Germinal center (tissue), 1 donor: ENCODE measurements at regions not wholly inside any gene's neighbourhood (a gene's known extent, or its start where the extent isn't known, plus 50 kb on each side); places are given as distances from the start of the nearest gene placed in this dataset.

Experiments used
- DNase-seq: peaks from one replicate; pipeline ENCODE4 v3.0.0; 2012; ENCODE audit warnings: mixed read lengths, low spot score

DNA sequence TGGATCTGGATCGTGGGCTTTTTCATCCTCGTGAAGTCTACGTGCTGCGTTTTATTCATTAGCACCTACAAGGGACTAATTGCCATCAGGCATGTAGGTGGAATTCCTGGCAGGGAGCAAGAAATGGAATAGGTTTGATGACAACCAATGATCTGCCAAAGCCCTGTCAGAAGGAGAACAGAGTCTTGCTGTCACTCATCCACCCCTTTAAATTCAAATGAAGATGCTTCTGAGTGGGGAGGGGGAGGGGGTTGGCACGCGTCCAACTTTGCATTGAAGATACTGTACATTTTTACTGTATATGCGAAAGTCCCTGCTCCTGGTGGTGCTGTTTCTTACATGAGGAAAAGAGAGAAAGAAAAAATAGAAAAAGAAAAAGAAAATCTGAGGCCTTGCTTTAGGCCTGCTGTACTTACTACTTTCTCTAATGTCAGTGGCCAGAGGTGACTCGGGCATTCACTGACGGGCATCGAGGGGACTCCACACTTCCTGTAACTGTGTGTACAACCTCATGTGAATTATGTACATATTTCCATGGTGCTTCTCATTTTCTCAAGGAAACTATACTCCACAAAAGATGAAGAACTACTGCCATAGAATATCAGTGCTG is 569.1 kb downstream of the INHBA start:
- DNase-seq: peak; percentile 17

DNA sequence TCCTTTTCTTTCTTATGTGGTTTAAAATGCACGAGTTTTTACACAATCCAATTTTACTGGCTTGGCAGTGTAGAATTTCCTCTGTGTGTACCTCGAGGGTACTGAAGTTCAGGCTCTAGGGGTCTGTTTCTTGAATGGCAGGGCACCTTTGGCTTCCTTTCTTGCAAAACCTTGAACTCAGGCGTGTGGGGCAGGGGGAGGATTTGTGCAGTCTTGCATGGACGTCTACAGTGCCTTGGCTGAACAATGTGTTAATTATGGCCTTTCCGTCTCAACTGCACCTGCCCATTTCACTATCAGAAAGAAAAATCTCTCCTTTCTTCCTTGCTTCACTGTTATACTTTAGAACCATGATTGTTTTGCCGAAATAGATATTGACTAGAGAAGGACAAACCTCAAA is 570.9 kb downstream of the INHBA start:
- peak; percentile 25 for DNase-seq

DNA sequence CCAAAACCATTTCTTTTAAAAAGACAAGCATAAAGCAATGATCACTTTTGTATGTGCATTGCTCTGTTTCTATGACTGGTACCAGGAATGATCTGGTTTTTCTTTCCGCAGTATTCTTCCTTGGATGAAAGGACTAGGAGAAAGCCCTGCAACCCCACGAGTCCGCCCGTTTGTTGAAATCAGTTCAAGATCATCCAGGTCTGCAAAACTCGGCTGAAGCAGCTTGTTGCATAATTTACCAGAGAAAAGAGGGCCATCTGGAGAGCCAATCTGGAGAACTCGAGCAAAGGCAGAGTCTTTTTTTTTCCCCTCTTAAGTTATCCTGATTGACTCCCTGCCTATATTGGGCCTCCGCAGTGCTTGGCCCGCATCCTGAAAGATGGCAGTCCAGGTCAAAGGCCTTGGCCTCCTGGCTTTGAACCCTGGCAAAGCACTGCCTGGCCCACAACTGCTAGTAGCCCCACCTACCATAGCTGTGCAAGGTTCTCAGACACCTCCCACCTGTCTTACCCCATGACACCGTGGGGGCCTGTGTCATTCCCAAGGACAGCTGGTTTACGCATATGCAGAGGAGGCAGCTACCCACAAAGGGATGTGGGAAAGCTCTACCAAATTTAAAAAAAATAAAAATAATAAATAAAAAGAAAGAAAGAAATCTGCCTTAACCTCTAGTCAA is 572.2 kb downstream of the INHBA start:
- no peak for DNase-seq

DNA sequence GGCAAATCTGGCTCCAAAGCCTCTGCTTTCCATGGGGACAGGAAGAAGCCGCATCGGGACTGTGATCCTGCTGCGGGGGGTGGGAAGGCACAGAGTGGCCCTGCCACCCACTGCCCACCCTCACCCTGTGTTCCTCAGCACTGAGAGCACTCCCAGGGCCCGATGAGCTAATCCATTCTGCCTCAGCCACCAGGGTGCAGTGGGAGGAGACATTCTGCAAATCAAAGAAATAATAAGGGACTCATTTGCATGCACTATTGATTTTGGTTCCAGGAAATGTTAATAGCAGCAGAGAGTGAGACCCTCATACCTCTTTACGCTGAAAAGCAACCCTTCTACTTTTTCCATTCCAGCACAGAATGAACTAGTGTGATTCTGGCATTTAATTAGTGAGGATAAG is 572.8 kb downstream of the INHBA start:
- no peak for DNase-seq

DNA sequence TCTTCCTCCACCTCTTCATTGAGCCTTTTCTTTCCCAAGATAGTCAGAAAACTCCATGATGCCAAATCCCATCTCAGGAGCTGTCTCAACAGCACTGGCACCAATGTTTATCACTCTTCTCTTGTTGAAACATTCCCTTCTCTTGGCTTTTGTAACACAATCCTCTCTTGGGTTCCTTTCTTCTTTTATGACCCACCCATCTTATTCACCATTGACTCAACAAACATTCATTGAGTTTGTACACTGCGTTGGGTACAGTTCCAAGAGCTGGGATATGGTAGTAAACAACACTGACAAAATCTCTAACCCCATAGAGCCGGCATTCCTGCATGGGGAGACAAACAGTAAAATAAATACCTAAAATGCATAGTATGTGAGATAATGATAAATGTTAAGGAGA is 577.5 kb downstream of the INHBA start:
- DNase-seq: no peak

DNA sequence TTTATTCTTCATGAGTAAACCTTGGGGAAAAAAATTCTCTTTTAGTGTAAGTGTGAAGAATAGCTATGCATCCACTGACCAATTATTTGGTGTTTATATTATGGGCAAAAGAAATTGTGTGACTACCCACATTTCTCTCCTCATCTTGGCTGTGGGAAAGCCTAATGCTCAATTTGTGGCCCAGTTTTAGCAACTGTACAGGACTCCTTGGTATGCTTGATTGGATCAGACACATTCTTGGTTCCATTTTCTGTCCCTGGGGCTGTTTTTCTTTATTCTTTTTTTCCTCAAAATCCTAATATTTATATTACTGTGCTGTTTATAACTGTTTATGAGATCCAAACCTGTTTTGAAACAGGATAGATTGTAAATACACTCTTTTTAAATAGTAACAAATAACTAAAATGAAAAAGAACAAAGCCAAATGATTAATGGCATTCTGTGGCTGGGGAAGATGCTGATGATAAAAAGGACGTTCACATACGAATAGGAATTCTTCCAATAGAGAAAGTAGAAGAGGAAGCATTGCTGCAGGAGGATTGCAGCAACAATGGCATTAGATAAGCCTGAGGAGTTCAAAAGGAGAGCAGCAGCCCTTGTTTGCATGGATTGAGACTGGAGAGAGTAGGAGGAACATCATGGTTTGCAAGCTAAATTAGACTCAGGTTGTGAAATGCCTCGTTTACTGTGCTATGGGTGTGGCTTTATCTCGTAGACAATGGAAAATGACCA is 580.5 kb downstream of the INHBA start:
- no peak for DNase-seq

DNA sequence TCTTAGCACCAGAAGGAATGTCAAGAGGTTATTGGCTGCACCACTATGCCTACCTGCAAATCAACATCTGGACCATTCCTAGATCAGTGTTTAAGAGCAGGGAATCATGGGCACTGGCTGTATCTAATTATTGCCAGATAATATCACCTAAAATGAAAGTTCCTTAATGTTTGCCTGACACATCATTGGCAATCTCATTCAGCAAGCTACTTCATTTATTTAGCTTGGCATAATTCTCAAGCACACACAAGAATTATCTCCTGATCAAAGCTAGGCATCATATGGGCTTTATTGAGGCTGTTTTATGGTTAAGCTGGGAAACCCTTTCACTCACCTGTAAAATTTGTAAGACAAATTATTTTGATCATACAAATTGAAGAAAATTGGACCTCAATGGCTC is 581.7 kb downstream of the INHBA start:
- no peak for DNase-seq

DNA sequence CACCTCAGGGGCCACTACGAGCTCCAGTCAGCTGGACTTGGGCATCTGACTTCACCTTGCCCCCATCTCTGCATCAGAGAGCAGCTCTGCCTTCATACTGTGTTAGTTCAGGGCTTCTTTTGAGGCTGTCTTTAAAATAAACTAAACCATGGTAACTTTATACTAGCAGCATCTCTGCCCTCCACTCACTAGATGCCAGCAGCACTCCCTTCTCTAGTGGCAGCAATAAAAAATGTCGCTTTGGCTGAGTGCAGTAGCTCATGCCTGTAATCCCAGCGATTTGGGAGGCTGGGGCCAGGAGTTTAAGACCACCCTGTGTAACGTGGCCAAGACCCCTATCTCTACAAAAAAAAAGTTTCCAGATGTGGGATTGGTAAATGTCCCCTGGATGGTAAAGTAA is 584.4 kb downstream of the INHBA start:
- DNase-seq: no peak

DNA sequence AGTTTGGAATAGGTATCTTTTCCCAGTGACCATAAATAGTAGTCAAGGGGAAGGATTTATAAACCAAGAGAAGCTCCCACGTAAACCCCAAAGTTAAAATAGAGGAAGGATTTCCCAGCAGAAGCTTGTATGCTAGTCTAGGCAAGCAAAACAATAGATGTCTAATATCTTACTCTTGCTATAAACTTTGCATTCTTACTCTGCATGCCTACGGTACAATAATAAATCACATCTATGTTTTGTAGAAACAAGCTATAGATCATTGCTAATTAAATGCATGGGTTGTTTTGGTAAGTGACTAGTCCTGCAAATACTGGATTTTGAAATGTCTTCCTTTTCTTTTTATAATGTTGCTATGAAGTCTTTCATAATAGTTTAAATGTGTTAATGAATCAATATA is 585.5 kb downstream of the INHBA start:
- no peak for DNase-seq

DNA sequence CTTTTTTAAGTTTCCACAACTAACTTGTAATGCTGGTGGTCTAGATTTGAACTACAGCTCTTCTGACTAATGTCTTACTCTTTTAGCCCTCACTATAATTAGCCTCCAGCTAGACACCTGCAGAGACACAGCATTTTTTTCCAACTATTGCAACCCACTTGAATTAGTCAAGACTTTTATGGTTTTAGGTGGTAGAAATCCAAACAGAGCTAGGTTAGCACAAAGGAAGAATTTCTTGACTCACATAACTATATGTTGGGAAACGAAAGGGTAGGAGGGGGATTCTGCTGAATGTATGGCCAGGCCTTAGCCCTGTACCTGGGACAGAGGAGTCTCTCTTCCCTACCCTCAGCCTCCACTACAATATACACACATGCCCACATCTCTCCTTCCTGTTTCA is 586.1 kb downstream of the INHBA start:
- no peak for DNase-seq

DNA sequence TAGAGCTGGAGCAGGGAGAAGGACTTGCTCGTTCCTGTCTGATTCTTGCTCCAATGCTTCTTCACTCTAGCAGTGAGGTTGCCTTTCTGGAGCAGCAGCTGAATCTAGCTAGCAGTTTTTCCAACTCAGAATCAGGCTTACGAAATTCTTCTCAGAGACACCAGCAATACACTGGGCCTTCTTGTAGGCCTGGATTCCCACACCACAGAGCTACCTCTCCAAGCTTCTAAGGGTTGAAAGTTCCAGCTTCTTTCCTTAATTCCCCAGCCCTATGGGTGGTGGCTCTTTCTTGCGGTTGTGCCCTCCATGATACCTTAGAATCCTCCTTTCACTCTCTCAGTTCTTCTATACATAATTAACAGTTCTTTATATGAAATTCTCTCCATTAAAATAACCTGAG is 586.6 kb downstream of the INHBA start:
- no peak for DNase-seq

DNA sequence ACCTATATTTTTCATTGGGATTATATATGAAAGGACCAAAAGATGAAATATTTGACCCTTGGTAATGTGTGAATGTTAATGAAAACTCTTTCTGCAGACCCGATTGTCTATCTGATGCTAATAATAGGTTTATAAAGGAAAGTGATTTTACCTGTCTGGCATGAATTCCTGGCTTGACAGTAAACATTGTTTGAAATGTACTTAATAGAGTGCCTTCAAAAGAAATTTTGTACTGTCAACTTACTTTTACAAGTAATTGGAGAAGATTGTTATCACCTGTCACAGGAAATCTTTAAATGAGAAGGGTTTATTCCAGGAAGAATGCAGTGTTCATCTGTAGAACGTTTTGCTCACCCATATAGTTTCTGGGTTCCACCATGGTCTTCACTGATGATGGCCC is 588.2 kb downstream of the INHBA start:
- DNase-seq: no peak

DNA sequence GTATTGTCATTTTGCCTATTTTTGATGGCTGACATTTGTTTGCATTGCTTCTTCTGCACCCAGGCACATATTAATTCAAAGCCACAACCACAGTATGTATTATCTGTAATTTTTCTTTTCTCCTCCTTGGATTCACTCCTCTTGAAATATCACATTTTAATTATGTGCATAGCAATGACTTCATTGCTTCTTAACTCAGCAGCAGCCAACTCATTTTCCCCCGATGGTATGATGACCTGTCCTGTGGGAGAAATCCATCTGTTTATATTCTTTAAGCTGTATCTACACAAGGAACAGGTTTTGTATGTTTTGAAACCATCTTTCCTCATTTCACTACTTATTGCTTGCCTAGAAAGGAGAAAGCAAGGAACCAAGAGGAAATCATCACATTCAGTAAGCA is 588.8 kb downstream of the INHBA start:
- no peak for DNase-seq

DNA sequence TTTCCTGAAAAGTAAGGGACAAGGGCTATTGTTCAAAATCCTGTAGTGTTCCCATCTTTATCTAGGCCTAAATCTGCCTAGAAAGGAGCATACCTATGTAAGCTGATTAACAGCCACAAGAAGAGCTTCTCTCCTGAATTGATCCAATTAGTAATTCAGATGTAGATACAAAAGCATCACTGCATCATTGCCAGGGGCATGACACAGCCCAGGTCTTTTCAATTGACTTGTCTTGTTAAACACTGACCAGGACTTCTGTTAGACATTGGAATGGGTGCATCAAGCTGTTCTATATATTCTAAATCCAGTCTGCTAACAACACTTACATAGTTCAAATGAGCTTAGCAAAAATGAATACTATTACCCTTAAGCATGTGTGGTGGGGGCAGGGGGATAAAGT is 589.2 kb downstream of the INHBA start:
- DNase-seq: no peak

DNA sequence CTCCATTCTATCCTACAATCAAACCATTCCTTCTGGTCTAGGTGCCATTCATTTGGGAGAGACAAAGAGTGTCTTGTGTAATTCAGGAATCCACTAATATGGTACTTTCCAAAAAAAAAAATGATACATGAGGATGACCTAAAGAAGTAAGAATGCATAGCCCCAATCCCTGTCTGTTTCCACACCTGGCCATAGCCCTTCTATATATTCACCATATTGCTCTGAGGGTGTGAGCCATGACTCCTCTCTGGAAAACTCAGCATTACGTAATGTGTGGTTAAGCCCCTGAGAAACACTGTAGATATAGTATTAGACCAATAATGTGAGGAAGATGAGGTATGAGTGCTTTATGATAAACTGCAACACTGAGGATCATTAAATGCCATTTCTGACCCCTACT is 592.7 kb downstream of the INHBA start:
- no peak for DNase-seq

DNA sequence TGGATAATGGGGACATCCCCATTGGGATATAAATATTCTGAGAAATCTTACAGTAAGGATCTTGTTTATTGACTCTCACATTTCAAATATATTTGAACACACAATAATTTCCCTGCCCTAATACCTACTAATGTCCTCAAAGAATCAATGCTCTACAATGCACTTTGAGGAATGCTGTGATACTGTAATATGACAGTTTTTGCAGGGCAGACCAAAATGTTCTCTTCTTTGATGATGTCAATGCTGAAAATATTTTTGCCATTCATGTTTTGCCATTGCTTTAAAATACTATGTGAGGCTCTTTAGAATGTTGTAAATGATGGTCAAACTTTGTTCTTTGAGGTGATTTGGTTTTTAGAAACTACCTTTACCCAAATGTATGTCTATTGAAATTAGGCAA is 594.1 kb downstream of the INHBA start:
- DNase-seq: no peak

DNA sequence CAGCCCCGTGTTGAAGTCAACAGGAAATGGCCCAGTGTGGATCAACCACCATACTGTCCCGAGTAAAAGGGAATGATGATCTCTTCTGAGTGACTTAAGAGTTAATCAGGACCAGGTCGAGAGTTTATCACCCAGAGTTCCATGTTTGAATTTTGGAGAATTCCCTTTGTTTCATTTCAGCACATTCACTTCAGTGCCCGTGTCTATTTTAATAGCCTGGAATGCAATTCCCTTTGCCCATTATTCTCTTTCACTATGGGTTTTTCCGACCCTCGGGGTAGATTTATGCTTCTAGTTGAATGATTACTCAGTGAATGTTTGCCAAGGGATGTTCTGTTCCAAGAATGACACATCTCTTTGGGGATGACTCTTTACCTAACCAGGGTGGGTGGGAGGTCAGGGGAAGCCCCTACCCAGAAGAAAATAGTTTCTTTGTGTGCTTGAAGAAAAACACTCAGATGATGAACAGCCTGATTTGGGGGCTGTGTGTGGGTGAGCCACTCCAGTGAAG is 594.9 kb downstream of the INHBA start:
- DNase-seq: no peak

DNA sequence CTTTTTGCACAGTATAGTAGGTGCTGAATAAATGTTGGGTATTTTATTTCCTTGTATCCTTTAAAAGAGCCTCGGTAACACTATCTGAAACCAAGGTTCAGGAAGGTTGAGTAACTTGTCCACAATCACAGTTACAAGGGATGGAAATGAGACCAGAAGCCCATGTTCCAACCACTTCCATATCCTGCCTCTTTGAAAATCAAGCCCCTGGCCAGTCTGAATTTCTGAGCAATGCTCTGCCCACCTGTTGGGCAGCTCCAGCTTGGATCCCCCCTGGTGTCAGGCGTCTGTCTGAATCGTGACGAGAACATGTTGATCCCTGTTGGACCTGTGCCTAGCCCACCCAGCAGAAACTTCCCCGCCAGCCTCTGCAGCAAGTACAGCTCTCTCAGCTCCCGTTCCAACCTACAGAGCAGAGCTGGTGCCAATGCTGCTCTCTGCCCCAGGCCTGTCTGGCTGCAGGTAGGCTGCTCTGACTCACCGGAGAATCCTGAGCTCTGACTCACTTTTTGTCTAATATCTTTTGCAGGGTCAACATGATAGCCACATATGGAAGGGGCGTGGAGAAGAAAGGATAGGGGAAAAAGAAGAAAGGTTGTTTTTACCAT is 595.5 kb downstream of the INHBA start:
- DNase-seq: no peak

DNA sequence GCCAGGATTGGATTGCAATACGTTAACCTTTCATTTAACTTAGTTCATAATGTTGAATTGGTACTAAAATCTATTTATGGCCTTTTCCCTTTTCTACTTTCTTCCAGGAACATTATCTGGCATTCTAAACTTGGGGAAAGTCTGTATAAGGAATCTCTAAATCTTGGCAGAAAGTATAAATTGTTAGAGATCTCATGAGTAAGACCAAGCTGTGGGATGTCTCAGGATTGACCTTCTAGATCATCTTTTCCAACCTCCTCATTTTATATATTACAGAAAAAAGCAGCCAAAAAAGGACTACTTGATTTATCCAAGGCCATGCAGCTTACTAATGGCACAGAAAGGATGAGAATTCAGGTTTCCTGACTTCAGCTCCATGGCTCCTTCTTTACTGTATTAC is 598.3 kb downstream of the INHBA start:
- no peak for DNase-seq

DNA sequence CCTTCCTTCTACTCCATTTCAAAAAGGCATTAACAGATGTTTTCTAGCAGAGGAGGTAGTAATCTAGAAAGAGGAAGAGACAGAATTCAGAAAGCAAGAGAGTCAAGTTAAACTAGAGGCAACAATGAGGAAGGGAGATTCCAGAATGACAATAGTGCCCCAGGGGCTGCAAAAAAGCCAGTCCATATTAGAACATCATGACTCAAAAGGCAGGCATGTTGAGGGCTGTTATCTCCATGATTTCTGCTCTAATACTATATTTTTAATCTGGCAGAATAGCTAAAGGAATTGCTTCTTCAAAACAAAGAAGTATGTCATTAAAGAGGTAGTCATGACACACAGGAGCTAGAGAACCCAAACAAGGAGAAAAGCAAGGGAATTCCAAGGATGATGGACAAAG is 599.6 kb downstream of the INHBA start:
- DNase-seq: peak; percentile 23

DNA sequence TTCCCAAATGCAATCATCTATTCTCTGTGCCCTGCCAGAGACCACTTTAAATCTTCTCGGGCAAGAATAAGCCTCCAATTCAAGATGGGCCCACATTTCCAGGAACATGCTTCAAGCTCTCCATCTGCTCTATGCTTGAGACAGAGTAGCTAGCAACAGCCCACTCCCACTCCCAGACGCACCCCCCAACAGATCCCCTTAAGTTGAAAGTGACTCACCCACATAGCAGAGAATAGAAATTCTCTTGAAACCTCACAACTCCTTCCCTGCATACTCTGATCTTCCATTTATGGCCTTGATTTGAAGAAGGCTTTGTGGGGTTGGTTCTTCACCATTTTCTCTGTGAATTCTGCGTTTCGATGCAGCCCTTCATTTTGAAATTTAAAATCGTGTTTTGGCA is 604.0 kb downstream of the INHBA start:
- DNase-seq: no peak

DNA sequence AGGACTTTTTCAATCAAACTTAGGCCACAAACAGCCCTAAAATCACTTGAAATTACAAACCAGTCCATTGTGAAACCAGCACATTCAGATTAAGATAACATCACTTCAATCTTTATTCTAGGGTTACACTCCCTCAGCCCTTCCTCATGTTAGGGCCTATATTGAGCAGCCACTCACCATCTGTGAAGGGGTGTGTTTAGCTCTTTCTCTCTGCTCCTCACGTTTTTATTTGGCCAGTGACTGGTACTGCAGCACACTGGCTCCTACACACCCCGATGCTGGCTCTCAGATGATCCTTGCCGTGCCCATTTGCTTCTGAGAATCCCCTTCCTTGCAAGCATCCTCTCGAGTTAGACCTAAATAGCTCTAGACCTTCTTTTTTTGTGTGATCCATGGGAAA is 604.5 kb downstream of the INHBA start:
- DNase-seq: no peak

DNA sequence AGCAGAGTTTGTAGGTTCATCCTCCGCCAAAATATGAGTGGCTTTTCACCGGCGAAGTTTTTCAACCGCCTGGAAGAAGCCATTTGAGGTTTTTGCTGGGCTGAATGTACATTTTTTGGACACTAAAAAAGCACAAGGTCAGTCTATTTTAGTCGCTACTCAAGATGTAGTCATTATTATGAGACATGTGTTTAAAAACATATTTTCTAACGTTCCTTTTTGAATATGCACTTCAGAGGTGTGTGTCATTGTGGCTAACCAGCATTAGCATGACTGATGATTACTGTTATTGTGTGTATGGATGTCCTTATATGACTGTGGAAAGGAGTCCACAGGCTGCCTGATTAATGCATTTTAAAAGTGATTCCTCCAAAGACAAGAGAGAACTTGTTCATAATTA is 605.4 kb downstream of the INHBA start:
- no peak for DNase-seq
